HepG2 (cell line): ENCODE measurements at regions not wholly inside any gene's neighbourhood (a gene's known extent, or its start where the extent isn't known, plus 50 kb on each side); places are given as distances from the start of the nearest gene placed in this dataset.

Experiments
- ATAC-seq: fragments of 200-7000 bp; cut with Tn5 transposase; 3 replicates; pipeline ENCODE4 v1.9.1; 2020; ENCODE audit warnings: mild to moderate bottlenecking, moderate library complexity
- BruUV-seq: library from RNA; stranded (reverse); fragments of 400-500 nt; replicated peaks from 2 replicates; lab custom pipeline; 2021; lab: Mats Ljungman, UMichigan
- CTCF ChIA-PET: fragments of 300-600 bp; formaldehyde crosslinking; extraction: SDS; loops from one replicate; lab custom pipeline; 2021; ENCODE audit warnings: low total read pairs, inconsistent platforms, low intra/inter-chr PET ratio; lab: Yijun Ruan, JAX
- POLR2A ChIA-PET: fragments of 350-600 bp; sonication (Branson Sonifier 250); formaldehyde crosslinking; loops from one replicate; lab custom pipeline; 2020; ENCODE audit warnings: antibody characterized with exemption, inconsistent platforms; lab: Yijun Ruan, JAX
- DNase-seq: peaks from one replicate; pipeline ENCODE4 v3.0.0-alpha.2; 2015; ENCODE audit warnings: low spot score
- FAIRE-seq: peaks from 3 replicates; lab custom pipeline; 2011; peaks lifted over from hg19 to GRCh38; lab: Jason Lieb, UNC
- H2AFZ ChIP-seq: one replicate; pipeline ENCODE4 v1.6.1; 2011; ENCODE audit warnings: low read length, inconsistent platforms
- H3K27ac ChIP-seq: fragments of 300-600 bp; 3 replicates; pipeline ENCODE4 v1.8.0; 2011; ENCODE audit warnings: mixed run types, mild to moderate bottlenecking, mixed read lengths, low read length, inconsistent platforms; ENCODE audit not compliant: insufficient read depth; ENCODE audit errors: extremely low read length
- H3K27me3 ChIP-seq, 2 experiments: fragments of 200-600 bp in 1 of 2; 2 replicates in 1 of 2; 3 replicates in 1 of 2; pipeline versions ENCODE4 v1.6.0 to v1.8.0; 2011; ENCODE audit warnings: low read length in 2 of 2, mild to moderate bottlenecking in 2 of 2, moderate library complexity in 2 of 2, inconsistent platforms in 1 of 2; ENCODE audit not compliant: insufficient read depth in 2 of 2, control insufficient read depth in 1 of 2
- H3K36me3 ChIP-seq, 2 experiments: fragments of 200-600 bp in 1 of 2; replicated peaks in 1 of 2; 2 replicates in 1 of 2; 3 replicates in 1 of 2; pipeline versions ENCODE4 v1.5.1 to v1.8.0; 2011; ENCODE audit warnings: low read length in 2 of 2, inconsistent platforms in 1 of 2; ENCODE audit not compliant: insufficient read depth in 2 of 2, control insufficient read depth in 1 of 2
- H3K4me1 ChIP-seq: 2 replicates; pipeline ENCODE4 v1.5.1; 2012; ENCODE audit warnings: low read length, inconsistent platforms; ENCODE audit not compliant: insufficient read depth
- H3K4me2 ChIP-seq: 2 replicates; pipeline ENCODE4 v1.6.0; 2011; ENCODE audit warnings: low read depth, low read length, inconsistent platforms
- H3K4me3 ChIP-seq, 3 experiments: fragments of 200-600 bp in 1 of 3; sonication (generic), shearing (Covaris generic) in 1 of 3; replicated peaks in 1 of 3; 2 replicates each; pipeline ENCODE4 v1.5.1; 2011 to 2016; ENCODE audit warnings: low read length in 3 of 3, inconsistent platforms in 2 of 3, low read depth in 2 of 3, mild to moderate bottlenecking in 2 of 3, control low read depth in 1 of 3, mixed read lengths in 1 of 3; ENCODE audit not compliant: insufficient read depth in 1 of 3
- H3K79me2 ChIP-seq: one replicate; pipeline ENCODE4 v1.6.1; 2011; ENCODE audit warnings: low read length, inconsistent platforms; ENCODE audit not compliant: insufficient read depth
- H3K9ac ChIP-seq: 2 replicates; pipeline ENCODE4 v1.6.0; 2011; ENCODE audit warnings: mild to moderate bottlenecking, low read depth, low read length, inconsistent platforms; ENCODE audit not compliant: insufficient read depth
- H3K9me3 ChIP-seq: 2 replicates; pipeline ENCODE4 v1.5.1; 2012; ENCODE audit warnings: mild to moderate bottlenecking, low read length
- H4K20me1 ChIP-seq: 2 replicates; pipeline ENCODE4 v1.6.0; 2011; ENCODE audit warnings: inconsistent platforms, mild to moderate bottlenecking, low read length, moderate library complexity; ENCODE audit not compliant: insufficient read depth
- CAMTA2 ChIP-seq: sonication (generic); formaldehyde crosslinking; IDR thresholded peaks from 2 replicates; pipeline ENCODE4 v1.4.0; 2020; ENCODE audit warnings: mild to moderate bottlenecking, missing genetic modification reagents, borderline replicate concordance
- ELF1 ChIP-seq: sonication (generic); formaldehyde crosslinking; IDR thresholded peaks from 2 replicates; pipeline ENCODE4 v1.4.0; 2020; ENCODE audit warnings: missing genetic modification reagents
- ELF3 ChIP-seq: IDR thresholded peaks from 2 replicates; pipeline ENCODE4 v1.6.1; 2016; ENCODE audit warnings: missing genetic modification reagents, missing compliant biosample characterization
- FOXO1 ChIP-seq: sonication (generic); formaldehyde crosslinking; IDR thresholded peaks from 2 replicates; pipeline ENCODE4 v1.4.0; 2020; ENCODE audit warnings: missing genetic modification reagents
- PITX1 ChIP-seq: sonication (generic); formaldehyde crosslinking; IDR thresholded peaks from 2 replicates; pipeline ENCODE4 v1.5.1; 2020; ENCODE audit warnings: mild to moderate bottlenecking, missing genetic modification reagents
- RFX3 ChIP-seq: IDR thresholded peaks from 2 replicates; pipeline ENCODE4 v1.6.1; 2016; ENCODE audit warnings: missing biosample characterization, missing genetic modification reagents
- ZNF383 ChIP-seq: sonication (generic); formaldehyde crosslinking; IDR thresholded peaks from 2 replicates; pipeline ENCODE4 v1.4.0; 2020; ENCODE audit warnings: missing genetic modification reagents, mild to moderate bottlenecking, borderline replicate concordance
- ZNF781 ChIP-seq: sonication (generic); formaldehyde crosslinking; IDR thresholded peaks from 2 replicates; pipeline ENCODE4 v1.5.1; 2020; ENCODE audit warnings: borderline replicate concordance, mild to moderate bottlenecking, missing genetic modification reagents; ENCODE audit errors: not compliant biosample characterization
- WGBS: methylation state at CpG from one replicate; pipeline ENCODE4 v1.1.6; 2017; ENCODE audit warnings: low lambda C conversion rate; 5-methylcytosine and 5-hydroxymethylcytosine counted together
- in situ Hi-C: cut with HindIII; loops from 2 replicates; pipeline ENCODE4 v1.10.0; 2017; ENCODE audit warnings: low pct_unique_long_range_greater_than_20kb; ENCODE audit not compliant: extremely low pct_ligation_motif_present
- intact Hi-C: fragments of 100-400 bp; cut with micrococcal nuclease; formaldehyde crosslinking; loops from one replicate; pipeline ENCODE4 v1.10.0; 2022; ENCODE audit not compliant: unreplicated experiment
- TF ChIP-seq, protein P1 (sequence below): conservative IDR thresholded peaks from 2 replicates; pipeline ENCODE4 v1.6.1; 2018; ENCODE audit warnings: missing genetic modification reagents

- H4K20me1 ChIP-seq: no peaks in the 10 kb centered on the region
- H3K4me1 ChIP-seq: no peaks in the 10 kb centered on the region
- ATAC-seq (no peak), FAIRE-seq (no peak), DNase-seq (no peak)
- intact Hi-C loops: no loop called here
- in situ Hi-C loops: no loop called here
- no peak overlapping the region for H3K4me3 ChIP-seq
- H3K27ac ChIP-seq: no peak overlapping the region
- POLR2A ChIA-PET: no interaction called here
- no peak overlapping the region for H3K9ac ChIP-seq
- H2AFZ ChIP-seq: no peak overlapping the region
- BruUV-seq: no TSS peak
- WGBS: 13% methylated on average over 2 of the region's 2 CpGs
- H3K27me3 ChIP-seq: no peaks in the 10 kb centered on the region
- H3K79me2 ChIP-seq: no peaks in the 10 kb centered on the region
- H3K9me3 ChIP-seq: peaks cover 26% of the 10 kb centered on the region; the same call in 1 of the 2 replicates
- H3K36me3 ChIP-seq: no peaks in the 10 kb centered on the region
- CTCF ChIA-PET: no interaction called here
- H3K4me2 ChIP-seq: no peak overlapping the region
- TF ChIP-seq ELF1 (CRISPR knock-in tag) (no peak), ELF3 (CRISPR knock-in tag) (no peak), PITX1 (CRISPR knock-in tag) (no peak), RFX3 (no peak), CAMTA2 (CRISPR knock-in tag) (no peak), ZNF781 (no peak), ZNF383 (CRISPR knock-in tag) (no peak), FOXO1 (CRISPR knock-in tag) (no peak)
- TF ChIP-seq, protein P1, sequence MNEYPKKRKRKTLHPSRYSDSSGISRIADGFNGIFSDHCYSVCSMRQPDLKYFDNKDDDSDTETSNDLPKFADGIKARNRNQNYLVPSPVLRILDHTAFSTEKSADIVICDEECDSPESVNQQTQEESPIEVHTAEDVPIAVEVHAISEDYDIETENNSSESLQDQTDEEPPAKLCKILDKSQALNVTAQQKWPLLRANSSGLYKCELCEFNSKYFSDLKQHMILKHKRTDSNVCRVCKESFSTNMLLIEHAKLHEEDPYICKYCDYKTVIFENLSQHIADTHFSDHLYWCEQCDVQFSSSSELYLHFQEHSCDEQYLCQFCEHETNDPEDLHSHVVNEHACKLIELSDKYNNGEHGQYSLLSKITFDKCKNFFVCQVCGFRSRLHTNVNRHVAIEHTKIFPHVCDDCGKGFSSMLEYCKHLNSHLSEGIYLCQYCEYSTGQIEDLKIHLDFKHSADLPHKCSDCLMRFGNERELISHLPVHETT (CRISPR knock-in tag): no peak
Measured at GRCh38 chrY:19130569-19131358, 357.2 kb upstream of the HSFY2 start.
